ENCODE measurements at regions not wholly inside any gene's neighbourhood (a gene's known extent, or its start where the extent isn't known, plus 50 kb on each side); places are given as distances from the start of the nearest gene placed in this dataset.
"Not testable (repeated sequence)": the region's sequence is repeated elsewhere in the genome, so short reads cannot be mapped to it uniquely, and the experiment has no call there.

DNA sequence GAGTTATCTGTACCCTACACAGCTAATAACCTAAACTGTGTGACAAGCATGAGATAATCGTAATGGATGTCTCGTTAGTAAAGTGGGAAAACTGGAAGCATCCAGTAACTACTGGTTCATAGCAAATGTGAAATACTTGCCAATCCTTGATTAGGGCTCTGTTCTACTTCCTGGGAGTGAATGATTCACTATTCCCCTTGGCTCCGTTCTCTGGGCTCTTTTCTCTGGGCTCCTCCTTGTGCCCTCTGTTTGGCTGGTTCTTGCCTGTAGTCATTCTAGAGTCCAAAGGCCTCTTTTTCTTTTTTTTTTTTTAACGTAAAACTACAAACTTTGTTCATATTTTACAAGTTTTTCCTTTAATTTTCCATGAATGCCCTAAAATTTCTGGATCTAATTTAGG, 465.8 kb upstream of the PLXNA2 start:
- DNase-seq (ENCODE audit: low spot score), result no peak

DNA sequence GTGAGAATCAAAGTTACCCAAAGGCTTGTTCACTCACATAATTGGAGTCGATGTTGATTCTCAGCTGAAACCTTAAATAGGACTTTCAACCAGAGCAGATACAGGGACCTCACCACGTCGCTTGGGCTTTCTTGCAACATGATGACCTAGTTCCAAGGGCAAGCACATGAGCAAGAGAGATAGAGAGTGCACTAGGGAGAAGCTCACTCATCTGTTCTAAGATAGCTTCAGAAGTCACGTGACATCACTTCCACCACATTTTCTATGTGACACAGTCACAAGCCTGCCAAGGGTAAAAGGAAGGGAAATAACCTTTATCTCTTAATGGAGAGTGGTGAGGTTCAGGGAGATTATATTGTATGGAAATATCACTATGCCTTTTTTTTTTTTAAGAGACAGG, 470.1 kb upstream of the PLXNA2 start:
- DNase-seq (ENCODE audit: low spot score), result no peak

DNA sequence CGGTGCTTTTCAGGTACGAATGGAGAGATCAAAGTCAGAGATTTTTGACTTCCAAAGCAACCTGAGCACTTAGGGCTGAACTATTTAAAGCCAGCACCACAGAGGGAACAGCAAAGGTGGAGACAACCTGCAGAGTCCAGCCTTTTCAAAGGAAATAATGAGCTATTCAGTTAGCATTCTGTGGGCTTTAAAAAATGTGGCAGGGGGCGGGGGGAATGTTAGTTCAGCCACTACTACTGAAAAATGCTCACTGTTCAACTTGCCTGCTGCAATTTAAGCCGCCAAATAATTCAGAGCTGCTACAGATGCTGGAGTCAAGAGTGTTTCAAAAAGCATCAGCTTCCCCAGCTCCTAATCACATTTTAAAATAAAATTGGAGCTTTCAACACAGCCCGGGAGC, 473.3 kb upstream of the PLXNA2 start:
- DNase-seq (ENCODE audit: low spot score), result no peak

GRCh38 chr1:208722592-208722991, 478.4 kb upstream of the PLXNA2 start:
- DNase-seq (ENCODE audit: low spot score), result no peak

DNA sequence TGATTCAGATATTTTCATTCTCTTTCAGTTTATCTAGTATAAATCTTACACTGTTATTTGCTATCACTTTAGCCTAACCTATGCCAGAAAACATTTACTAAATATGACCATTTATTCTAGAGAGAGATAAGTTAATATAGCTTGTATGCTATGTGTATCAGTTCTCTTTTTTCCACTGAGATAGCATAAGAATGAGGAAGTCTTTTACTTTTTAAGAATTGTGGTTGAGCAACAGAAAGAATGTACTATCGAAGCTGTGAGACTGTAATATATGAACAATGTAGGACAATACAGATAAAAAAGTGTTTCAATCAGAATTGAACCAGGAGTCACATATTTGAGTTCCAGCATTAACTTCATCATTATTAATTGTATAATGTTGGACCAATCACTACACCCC, 479.9 kb upstream of the PLXNA2 start:
- no peak for DNase-seq (ENCODE audit: low spot score)

DNA sequence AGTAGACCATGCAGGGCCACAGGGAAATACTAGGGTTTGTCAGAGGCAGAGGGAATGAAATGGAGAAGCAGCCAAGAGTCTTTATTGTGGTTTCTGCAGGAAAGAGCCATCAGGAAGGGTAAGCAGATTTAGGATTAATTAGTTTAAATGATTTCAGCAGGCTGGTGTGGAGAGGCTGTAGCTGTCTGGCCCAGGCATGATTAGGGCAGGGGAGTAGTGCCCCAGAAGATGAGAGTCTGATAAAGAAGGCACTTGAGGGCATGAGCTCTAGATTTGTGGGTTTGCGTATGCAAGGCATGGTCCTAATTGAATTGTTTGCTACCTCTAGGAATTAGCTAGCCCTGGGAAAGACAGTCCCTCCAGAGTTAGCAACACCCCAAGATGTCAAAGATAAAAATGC, 484.6 kb upstream of the PLXNA2 start:
- peak; percentile 52 for DNase-seq (ENCODE audit: low spot score)

DNA sequence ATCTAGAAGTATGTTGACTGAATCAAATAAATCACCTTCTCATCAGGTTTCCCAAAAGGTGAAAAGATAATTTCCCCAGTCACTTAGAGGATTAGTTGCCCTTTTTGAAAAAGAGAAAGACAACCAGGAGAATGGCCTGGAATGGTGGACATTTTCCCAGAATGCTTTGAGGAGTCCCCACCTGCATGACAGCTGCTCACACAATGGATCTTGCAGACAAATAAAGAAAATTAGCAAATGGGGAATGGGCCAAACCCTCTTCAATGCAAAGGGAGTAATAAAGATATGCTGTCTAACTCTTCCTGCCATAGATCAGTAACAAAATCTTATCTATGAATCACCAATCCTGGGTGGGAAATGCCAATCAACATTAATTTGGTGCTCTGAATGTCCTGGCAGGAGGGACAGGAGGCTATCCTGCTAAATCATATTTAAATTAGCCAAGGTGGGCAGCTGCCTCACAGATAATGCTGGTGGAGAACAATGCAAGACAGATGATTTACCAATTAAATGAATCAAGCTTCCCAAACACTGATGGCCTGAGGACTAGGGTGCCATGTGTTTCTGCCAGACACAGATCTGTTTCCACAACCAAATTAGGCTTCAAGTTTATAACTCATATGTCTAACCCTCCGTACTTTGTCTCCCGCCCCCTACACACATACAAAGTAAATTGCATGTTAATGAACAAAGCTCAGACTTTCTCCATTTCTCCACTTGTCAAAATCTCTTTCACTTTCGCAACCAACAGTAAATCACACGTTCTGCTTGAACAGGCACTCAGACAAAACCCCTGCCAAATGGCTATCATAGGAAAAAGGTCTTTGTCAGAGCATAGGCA, 488.0 kb upstream of the PLXNA2 start:
- peak; percentile 96 for DNase-seq (ENCODE audit: low spot score)

GRCh38 chr1:208737161-208737560, 493.0 kb upstream of the PLXNA2 start:
- no peak for DNase-seq (ENCODE audit: low spot score)

DNA sequence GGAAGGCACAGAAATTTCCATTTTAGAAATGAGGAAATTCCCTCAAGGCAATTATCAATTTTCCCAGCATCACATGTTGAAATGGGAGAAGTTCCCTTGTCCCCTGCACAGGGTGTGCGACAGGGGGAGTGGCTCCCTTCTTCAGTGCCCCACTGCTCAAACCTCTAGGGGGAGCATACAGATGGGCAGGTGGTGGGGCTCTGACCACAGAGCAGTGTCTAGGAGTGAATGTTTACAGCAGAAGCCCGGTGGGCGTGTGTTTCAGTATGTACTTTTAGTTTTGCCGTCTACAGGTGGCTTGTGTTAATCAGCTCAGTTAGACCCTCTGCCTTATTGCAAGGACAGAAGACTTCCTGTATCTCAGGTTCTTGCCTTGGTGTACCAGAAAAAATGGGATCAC, 493.7 kb upstream of the PLXNA2 start:
- DNase-seq (ENCODE audit: low spot score), result no peak

DNA sequence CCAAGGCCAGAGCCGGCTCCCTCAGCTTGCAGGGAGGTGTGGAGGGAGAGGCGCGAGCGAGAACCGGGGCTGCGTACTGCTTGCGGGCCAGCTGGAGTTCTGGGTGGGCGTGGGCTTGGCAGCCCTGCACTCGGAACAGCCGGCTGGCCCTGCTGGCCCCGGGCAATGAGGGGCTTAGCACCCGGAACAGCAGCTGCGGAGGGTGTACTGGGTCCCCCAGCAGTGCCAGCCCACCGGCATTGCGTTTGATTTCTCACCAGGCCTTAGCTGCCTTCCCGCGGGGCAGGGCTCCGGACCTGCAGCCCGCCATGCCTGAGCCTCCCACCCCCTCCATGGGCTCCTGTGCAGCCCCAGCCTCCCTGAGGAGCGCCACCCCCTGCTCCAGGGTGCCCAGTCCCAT, 495.5 kb upstream of the PLXNA2 start:
- not testable (repeated sequence) for DNase-seq (ENCODE audit: low spot score)

GRCh38 chr1:208741296-208741695, 497.1 kb upstream of the PLXNA2 start:
- DNase-seq (ENCODE audit: low spot score), result no peak

- DNase-seq (ENCODE audit: low spot score), result no peak
Observed at GRCh38 chr1:208743361-208743760, 499.2 kb upstream of the PLXNA2 start.

GRCh38 chr1:208747979-208748378, 503.8 kb upstream of the PLXNA2 start:
- peak; percentile 74 for DNase-seq (ENCODE audit: low spot score)

GRCh38 chr1:208748387-208749165, 504.4 kb upstream of the PLXNA2 start:
- no peak for DNase-seq (ENCODE audit: low spot score)

GRCh38 chr1:208756339-208756981, 512.3 kb upstream of the PLXNA2 start:
- no peak for DNase-seq (ENCODE audit: low spot score)

DNA sequence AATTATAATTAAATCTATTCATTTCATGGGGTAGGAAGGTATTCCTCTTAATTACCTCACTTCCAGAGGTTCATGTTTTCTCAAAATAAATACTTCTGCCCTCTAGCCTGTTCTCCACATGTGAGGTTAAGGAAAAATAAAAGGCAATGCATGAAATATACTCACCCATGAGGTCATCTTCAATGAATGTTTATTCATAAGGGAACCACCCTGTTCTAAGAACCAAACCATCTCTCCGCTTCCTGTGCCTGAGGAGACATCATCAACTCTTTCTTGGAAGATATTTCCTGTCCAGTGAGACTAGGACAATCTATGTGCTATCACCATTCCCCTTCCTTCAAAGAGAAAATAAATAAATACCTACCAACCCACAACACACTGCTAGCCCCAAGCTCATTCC, 513.7 kb upstream of the PLXNA2 start:
- DNase-seq (ENCODE audit: low spot score), result no peak

DNA sequence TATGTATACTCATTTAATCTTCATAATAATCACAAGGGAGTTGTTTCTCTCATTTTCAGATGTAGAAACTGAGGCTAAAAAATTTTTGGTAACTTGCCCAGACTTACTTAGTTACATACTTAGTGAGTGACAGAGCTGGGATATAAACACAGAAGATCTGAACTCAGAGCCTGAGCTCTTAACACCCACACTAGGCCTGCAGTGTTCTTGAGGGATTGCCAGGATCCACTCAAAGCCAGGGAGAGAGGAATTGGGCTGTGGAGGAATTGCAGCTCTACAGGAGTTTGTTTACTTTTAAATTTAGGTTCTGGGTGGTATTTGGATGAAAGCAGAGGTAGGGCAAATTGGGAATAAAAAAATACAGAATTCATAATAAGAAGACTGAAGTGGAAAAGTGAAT, 515.1 kb upstream of the PLXNA2 start:
- no peak for DNase-seq (ENCODE audit: low spot score)

DNA sequence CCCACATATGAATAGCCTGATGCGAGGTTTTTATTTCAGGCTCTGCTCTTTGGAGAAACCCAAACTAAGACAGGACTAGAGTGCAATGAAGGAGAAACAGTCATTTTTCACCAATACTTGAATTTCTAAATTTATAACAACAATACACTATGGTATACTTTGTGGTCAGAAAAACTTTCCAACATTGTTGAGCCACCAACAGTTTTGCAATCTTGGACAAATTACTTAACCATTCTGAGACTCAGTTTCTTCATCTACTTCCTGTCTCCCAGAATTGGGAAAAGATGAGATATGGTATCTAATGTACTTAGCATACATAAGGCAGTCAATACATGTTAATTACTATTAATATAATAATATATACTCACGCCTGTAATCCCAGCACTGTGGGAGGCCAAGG, 519.8 kb upstream of the PLXNA2 start:
- DNase-seq (ENCODE audit: low spot score), result no peak

DNA sequence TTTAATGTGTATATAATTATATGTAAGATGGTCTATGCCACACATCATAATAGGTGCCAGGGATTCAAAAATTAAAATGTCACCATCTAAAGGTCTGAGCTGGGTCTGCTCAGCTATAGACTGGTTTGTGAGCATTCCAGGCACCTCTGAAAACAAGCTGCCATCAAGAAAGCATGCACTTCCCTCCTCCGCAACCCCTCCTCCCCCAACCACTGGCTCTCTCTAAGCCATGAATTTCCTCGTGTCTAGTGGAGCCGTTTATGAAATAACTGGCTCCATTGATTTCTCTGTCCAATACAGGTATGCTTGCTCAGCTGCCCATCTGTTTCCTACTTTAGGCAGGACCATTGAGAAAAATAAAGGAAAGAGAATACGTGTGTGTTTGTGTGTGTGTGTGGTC, 522.6 kb upstream of the PLXNA2 start:
- no peak for DNase-seq (ENCODE audit: low spot score)

DNA sequence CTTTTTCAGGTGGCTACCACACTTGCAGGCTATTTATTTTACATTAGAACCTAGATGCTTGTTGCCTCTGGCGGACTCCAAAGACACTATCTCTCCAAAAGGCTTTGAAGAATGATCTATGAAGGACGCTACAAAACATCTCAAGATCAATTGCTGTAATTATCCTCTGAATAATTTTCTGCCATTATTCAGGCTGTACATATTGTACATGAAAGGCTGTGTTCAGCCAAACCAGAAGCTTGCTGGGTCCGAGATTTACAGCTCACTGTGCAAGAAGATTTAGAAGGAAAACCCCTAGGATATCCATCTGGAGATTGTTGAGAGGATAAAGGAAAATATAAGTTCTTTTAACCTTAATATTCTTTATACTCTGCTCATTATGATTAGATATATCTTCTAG, 523.6 kb upstream of the PLXNA2 start:
- DNase-seq (ENCODE audit: low spot score), result no peak

DNA sequence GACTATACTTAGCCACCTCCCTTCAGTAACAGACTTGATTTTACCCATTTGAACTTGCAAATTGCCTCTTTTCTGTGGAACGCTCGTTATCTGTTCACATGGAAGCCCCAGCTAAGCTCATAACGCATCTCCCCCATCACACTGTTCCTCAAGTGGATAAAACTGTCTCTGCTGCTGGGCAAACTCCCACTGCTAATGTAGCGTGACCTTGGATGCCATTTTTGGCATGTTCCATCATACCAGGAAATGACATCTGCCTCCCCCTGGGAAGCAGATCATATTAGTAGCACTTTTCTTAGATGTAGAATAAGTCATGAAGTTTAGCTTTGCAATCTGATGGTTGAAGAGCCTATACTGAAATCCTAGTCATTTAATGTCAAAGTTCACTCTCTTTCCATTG, 528.7 kb upstream of the PLXNA2 start:
- no peak for DNase-seq (ENCODE audit: low spot score)

DNA sequence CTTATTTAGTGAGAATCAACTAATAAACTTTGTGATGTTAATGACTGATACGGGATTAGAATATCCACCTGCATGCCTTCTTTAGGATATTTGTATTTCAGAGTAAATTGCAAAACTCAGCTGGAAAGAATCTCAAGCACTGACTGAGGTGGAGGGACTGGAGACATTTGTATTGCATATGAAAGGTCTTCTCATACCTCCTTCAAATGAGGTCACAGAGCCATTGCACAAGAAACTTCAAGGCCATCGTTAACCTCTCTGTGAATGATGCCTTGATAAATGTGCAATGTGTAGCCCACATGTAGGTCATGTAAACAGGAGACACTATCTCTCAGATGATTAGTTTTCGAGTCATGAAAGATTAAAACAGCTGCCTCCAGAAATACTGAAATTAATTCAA, 531.7 kb upstream of the PLXNA2 start:
- DNase-seq (ENCODE audit: low spot score), result no peak

DNA sequence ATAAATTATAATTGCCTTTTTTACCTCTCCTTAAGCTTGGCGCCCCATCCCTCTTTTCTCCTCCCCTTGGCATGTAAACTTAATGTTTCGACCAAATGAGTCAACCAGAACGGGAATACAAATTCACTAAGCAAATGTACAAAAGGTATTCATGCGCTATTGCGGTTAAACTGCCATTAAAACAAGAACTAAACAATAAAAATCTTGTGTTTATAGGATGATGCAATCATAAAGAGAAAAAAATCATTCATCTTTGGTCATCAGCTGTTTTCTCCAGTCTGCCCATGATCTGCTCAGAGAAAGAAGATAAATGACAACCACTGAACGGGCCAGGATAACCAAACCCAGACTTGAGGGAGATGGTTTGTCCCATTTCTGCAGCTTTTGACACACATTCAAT, 534.2 kb upstream of the PLXNA2 start:
- no peak for DNase-seq (ENCODE audit: low spot score)

All from SK-N-DZ (cell line).